Spleen (tissue), 7 donors: ENCODE measurements at regions not wholly inside any gene's neighbourhood (a gene's known extent, or its start where the extent isn't known, plus 50 kb on each side); places are given as distances from the start of the nearest gene placed in this dataset.

Source experiments
- POLR2AphosphoS5 ChIP-seq, 3 donors: sonication (generic); formaldehyde crosslinking; IDR thresholded peaks; one replicate each; pipeline ENCODE4 v1.5.1; 2017; ENCODE audit warnings: antibody characterized with exemption in 3 of 3
- TF ChIP-seq, protein P1 (sequence below), 11 experiments: fragments of 200-600 bp in 7 of 11; fragments of 450-650 bp in 4 of 11; sonication (generic) in 4 of 11; IDR thresholded peaks in 8 of 11; conservative IDR thresholded peaks in 3 of 11; 1 replicate in 7 of 11; 2 replicates in 4 of 11; pipeline versions ENCODE4 v1.4.0 to v1.8.0; 2016 to 2021; ENCODE audit warnings: antibody characterized with exemption in 11 of 11, inconsistent platforms in 4 of 11, mild to moderate bottlenecking in 1 of 11
- donor health status: DM: no; HTN: no; CAD: no; lungs with moderate emphysema.
- donor health status: DM: no; HTN: no; CAD: no.
- donor health status: DM: no; HTN: no; CAD: no.

DNA sequence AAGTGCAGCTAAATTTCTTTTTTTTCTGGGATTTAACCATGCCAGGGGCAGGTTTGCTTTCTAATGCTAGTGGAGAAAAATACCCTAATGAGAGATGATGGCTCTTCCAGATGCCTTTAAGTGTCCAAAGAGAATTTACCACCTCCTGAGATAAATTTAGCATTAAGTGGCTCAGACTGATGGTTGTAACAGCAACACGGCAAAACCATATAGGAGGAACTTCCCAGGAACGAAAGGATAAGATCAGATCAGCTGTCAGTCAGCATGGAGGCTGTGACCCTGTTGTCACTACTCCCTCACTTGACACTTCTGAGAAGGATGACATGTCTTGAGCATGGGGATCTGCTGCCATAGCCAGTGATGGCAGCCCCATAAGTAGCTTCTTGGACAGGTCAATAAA, 860.0 kb downstream of the QKI start:
- TF ChIP-seq, protein P1, sequence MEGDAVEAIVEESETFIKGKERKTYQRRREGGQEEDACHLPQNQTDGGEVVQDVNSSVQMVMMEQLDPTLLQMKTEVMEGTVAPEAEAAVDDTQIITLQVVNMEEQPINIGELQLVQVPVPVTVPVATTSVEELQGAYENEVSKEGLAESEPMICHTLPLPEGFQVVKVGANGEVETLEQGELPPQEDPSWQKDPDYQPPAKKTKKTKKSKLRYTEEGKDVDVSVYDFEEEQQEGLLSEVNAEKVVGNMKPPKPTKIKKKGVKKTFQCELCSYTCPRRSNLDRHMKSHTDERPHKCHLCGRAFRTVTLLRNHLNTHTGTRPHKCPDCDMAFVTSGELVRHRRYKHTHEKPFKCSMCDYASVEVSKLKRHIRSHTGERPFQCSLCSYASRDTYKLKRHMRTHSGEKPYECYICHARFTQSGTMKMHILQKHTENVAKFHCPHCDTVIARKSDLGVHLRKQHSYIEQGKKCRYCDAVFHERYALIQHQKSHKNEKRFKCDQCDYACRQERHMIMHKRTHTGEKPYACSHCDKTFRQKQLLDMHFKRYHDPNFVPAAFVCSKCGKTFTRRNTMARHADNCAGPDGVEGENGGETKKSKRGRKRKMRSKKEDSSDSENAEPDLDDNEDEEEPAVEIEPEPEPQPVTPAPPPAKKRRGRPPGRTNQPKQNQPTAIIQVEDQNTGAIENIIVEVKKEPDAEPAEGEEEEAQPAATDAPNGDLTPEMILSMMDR (IDR thresholded peaks at IDR 0.05 in 8 of 11, conservative IDR thresholded peaks at IDR 0.05 in 3 of 11) = no peak
- TF ChIP-seq POLR2AphosphoS5 (IDR thresholded peaks at IDR 0.05) = no peak
